Spleen (tissue), 11 donors: ENCODE measurements at regions not wholly inside any gene's neighbourhood (a gene's known extent, or its start where the extent isn't known, plus 50 kb on each side); places are given as distances from the start of the nearest gene placed in this dataset.

ENCODE experiments used
- DNase-seq: peaks from one replicate; pipeline ENCODE4 v3.0.0-alpha.2; 2020
- H3K27ac ChIP-seq, 8 donors: fragments of 200-600 bp; sonication (generic) in 7 of 8; 1 replicate in 4 of 8; 2 replicates in 4 of 8; pipeline versions ENCODE4 v1.5.0 to v1.8.0; 2016 to 2021; ENCODE audit warnings: inconsistent platforms in 4 of 8, mild to moderate bottlenecking in 4 of 8, moderate library complexity in 1 of 8
- H3K27me3 ChIP-seq, 7 donors: fragments of 200-600 bp; sonication (generic) in 6 of 7; replicated peaks in 1 of 7; 1 replicate in 4 of 7; 2 replicates in 3 of 7; pipeline versions ENCODE4 v1.5.0 to v1.8.0; 2016 to 2021; ENCODE audit warnings: inconsistent platforms in 3 of 7, mild to moderate bottlenecking in 1 of 7
- H3K36me3 ChIP-seq, 6 donors: fragments of 200-600 bp; sonication (generic) in 5 of 6; 1 replicate in 4 of 6; 2 replicates in 2 of 6; pipeline versions ENCODE4 v1.5.0 to v1.8.0; 2016 to 2021; ENCODE audit warnings: inconsistent platforms in 2 of 6
- H3K4me1 ChIP-seq, 6 donors: fragments of 200-600 bp; sonication (generic) in 5 of 6; 1 replicate in 3 of 6; 2 replicates in 3 of 6; pipeline versions ENCODE4 v1.5.0 to v1.8.0; 2016 to 2021; ENCODE audit warnings: inconsistent platforms in 3 of 6
- H3K4me3 ChIP-seq, 8 donors: fragments of 200-600 bp; sonication (generic) in 7 of 8; 1 replicate in 4 of 8; 2 replicates in 4 of 8; pipeline versions ENCODE4 v1.5.0 to v1.8.0; 2016 to 2021; ENCODE audit warnings: inconsistent platforms in 4 of 8, mild to moderate bottlenecking in 4 of 8, moderate library complexity in 2 of 8
- H3K9me3 ChIP-seq, 8 donors: fragments of 200-600 bp; sonication (generic) in 7 of 8; 1 replicate in 4 of 8; 2 replicates in 4 of 8; pipeline versions ENCODE4 v1.5.0 to v1.8.0; 2016 to 2021; ENCODE audit warnings: inconsistent platforms in 4 of 8
- POLR2A ChIP-seq, 3 donors: fragments of 450-650 bp; IDR thresholded peaks; one replicate each; pipeline ENCODE4 v1.5.1; 2017; ENCODE audit warnings: antibody characterized with exemption in 3 of 3, mild to moderate bottlenecking in 1 of 3
- POLR2AphosphoS5 ChIP-seq, 3 donors: sonication (generic); formaldehyde crosslinking; IDR thresholded peaks; one replicate each; pipeline ENCODE4 v1.5.1; 2017; ENCODE audit warnings: antibody characterized with exemption in 3 of 3
- WGBS, 5 donors: extraction: QIAGEN DNeasy Blood & Tissue Kit in 3 of 5; methylation state at CpG; one replicate each; pipeline versions ENCODE4 v1.1.5 to v1.1.7; 2013 to 2018; 5-methylcytosine and 5-hydroxymethylcytosine counted together
- intact Hi-C: fragments of 100-400 bp; cut with DNase I; formaldehyde crosslinking; loops from one replicate; pipeline ENCODE4 v1.15.0; 2023; ENCODE audit warnings: low total_unique reads
- TF ChIP-seq, protein P1 (sequence below), 11 experiments: fragments of 200-600 bp in 7 of 11; fragments of 450-650 bp in 4 of 11; sonication (generic) in 4 of 11; IDR thresholded peaks in 8 of 11; conservative IDR thresholded peaks in 3 of 11; 1 replicate in 7 of 11; 2 replicates in 4 of 11; pipeline versions ENCODE4 v1.4.0 to v1.8.0; 2016 to 2021; ENCODE audit warnings: antibody characterized with exemption in 11 of 11, inconsistent platforms in 4 of 11, mild to moderate bottlenecking in 1 of 11
- donor health status: healthy with polysubstance abuse.
- donor health status: DM: no; HTN: no; CAD: no; lungs with moderate emphysema.
- donor health status: DM: no; HTN: no; CAD: no.
- donor health status: Bipolar disorder and iron deficiency.
- donor health status: healthy.
- donor health status: DM: no; HTN: no; CAD: no.
- donor health status: DM: yes; HTN: yes; CAD: no.

DNA sequence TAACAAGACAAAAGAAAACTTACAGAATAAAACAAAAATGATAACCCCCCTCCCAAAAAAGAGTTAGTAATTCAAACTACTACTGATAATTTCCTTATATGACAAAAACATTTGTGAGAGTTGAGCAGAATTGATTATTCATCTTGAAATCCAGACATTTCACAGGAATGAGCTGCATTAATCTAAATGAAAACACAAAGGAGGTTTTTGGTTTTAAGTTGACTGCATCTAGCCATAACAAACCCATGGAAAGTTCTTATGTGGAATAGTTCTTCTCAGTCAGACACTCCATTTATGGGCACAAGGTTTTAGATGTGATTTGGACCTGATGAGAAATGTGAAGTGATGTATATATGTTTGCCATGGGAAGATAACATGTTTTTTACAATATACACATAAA, 95.4 kb downstream of the VCX2 start:
- Histone ChIP-seq H3K4me3 (no peak overlapping the region), H3K27me3 (no peaks in the 10 kb centered on the region)
- intact Hi-C loops, result no loop called here

DNA sequence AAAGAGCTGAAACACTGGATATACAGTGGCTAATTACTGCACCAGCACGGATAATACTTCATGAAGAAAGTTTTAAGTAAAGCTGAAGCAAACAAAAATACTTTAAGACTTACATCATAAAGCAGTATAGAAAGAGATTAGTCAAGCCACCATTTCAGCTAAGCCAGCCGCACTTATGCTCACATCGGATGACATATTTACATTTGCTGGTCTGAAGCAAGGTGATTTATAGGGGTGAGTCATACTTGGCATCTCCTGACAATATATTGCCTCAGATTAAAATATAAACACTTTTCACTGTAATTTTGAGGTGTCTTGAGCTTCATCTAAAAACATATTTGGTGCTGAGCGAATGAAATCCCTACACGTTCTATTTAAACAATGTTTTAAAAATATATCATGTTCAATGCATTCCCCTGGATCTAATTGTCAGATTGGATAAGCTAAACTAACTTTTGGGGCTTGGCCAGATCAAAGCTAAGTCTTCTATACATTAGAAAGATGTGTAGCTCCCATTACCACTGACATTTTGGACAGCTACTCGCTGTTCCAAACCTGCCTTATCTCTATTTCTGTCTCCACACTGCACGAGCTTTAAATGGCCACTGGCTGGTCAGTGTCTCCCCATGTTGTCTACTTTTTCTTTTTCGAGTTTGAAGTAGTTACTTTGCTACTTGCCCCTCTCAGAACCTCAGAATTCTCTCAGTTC, 103.2 kb downstream of the VCX2 start:
- H3K36me3 ChIP-seq, result no peaks in the 10 kb centered on the region
- DNase-seq, result no peak
- no peaks in the 10 kb centered on the region for H3K9me3 ChIP-seq
- TF ChIP-seq, protein P1, sequence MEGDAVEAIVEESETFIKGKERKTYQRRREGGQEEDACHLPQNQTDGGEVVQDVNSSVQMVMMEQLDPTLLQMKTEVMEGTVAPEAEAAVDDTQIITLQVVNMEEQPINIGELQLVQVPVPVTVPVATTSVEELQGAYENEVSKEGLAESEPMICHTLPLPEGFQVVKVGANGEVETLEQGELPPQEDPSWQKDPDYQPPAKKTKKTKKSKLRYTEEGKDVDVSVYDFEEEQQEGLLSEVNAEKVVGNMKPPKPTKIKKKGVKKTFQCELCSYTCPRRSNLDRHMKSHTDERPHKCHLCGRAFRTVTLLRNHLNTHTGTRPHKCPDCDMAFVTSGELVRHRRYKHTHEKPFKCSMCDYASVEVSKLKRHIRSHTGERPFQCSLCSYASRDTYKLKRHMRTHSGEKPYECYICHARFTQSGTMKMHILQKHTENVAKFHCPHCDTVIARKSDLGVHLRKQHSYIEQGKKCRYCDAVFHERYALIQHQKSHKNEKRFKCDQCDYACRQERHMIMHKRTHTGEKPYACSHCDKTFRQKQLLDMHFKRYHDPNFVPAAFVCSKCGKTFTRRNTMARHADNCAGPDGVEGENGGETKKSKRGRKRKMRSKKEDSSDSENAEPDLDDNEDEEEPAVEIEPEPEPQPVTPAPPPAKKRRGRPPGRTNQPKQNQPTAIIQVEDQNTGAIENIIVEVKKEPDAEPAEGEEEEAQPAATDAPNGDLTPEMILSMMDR (IDR thresholded peaks at IDR 0.05 in 8 of 11, conservative IDR thresholded peaks at IDR 0.05 in 3 of 11), result no peak
- no peak for TF ChIP-seq POLR2A (IDR thresholded peaks at IDR 0.05)
- TF ChIP-seq POLR2AphosphoS5 (IDR thresholded peaks at IDR 0.05), result no peak
- 72 to 85% (median 82%) methylated on average over 8 of the region's 8 CpGs for WGBS, 5 donors
- no peak overlapping the region for H3K4me3 ChIP-seq
- H3K27ac ChIP-seq, result no peak overlapping the region
- H3K4me1 ChIP-seq, result no peaks in the 10 kb centered on the region
- intact Hi-C loops, result no loop called here
- no peaks in the 10 kb centered on the region for H3K27me3 ChIP-seq

More for the DNA sequence above, 95.4 kb downstream of the VCX2 start:
- Histone ChIP-seq H3K4me1 (no peaks in the 10 kb centered on the region), H3K36me3 (no peaks in the 10 kb centered on the region), H3K27ac (no peak overlapping the region), H3K9me3 (no peaks in the 10 kb centered on the region)
- no peak for TF ChIP-seq POLR2A (IDR thresholded peaks at IDR 0.05)
- TF ChIP-seq POLR2AphosphoS5 (IDR thresholded peaks at IDR 0.05), result no peak
- TF ChIP-seq, protein P1 (IDR thresholded peaks at IDR 0.05 in 8 of 11, conservative IDR thresholded peaks at IDR 0.05 in 3 of 11), result no peak
- no peak for DNase-seq

DNA sequence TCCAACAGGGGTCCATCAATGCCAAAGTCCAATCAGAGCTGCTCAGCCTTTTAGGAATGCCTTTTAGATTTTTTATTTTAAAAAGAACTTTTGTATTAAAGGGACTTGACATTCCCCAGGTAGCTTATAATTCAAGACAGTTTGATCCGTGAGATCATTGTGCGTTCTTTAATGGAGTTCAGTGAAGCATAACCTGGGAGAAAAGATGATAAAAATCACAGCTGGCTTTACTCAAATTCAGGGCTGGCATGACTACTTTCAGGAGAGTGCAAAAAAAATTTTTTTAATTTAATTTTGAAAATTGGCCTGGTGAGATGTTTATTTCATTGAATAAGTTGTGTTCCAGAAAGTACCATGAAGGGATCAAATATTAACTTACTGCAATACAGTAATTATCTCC, 118.2 kb downstream of the VCX2 start:
- 89 to 97% (median 94%) methylated on average over 2 of the region's 2 CpGs for WGBS, 5 donors
- no peaks in the 10 kb centered on the region for H3K4me1 ChIP-seq
- no peak for TF ChIP-seq POLR2A (IDR thresholded peaks at IDR 0.05)
- no peak for TF ChIP-seq POLR2AphosphoS5 (IDR thresholded peaks at IDR 0.05)
- TF ChIP-seq, protein P1 (IDR thresholded peaks at IDR 0.05 in 8 of 11, conservative IDR thresholded peaks at IDR 0.05 in 3 of 11), result no peak

DNA sequence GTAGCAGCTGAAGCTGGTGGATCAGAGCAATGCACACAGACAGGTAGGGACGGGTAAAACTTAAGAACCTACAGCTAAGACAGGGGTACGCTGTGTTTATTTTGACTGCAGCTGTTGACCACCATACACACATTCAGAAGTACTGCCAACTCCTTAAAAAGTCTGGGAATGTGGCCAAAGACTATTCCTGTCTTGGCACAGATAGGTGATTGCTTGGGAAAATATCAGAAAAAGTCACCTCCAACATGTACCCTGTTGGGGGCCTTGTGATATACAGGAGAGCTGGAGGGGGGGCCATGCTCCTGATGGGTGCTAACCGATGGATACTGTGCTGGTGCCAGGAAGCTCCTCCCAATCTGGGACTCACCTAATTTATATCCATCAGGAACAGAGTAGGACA, 121.2 kb downstream of the VCX2 start:
- no peak for DNase-seq
- peaks cover 0 to 6% (median 0%) of the 10 kb centered on the region in 8 donors for H3K9me3 ChIP-seq
- no peak overlapping the region for H3K4me3 ChIP-seq
- WGBS, 5 donors, result 69 to 94% (median 81%) methylated on average over 3 of the region's 3 CpGs
- peaks cover 0 to under 1% (median 0%) of the 10 kb centered on the region in 7 donors for H3K27me3 ChIP-seq
- intact Hi-C loops, result no loop called here
- TF ChIP-seq, protein P1 (IDR thresholded peaks at IDR 0.05 in 8 of 11, conservative IDR thresholded peaks at IDR 0.05 in 3 of 11), result no peak
- TF ChIP-seq POLR2A (IDR thresholded peaks at IDR 0.05) (no peak), POLR2AphosphoS5 (IDR thresholded peaks at IDR 0.05) (no peak)
- H3K36me3 ChIP-seq, result no peaks in the 10 kb centered on the region
- H3K27ac ChIP-seq, result no peak overlapping the region
- no peaks in the 10 kb centered on the region for H3K4me1 ChIP-seq

More for the DNA sequence above, 118.2 kb downstream of the VCX2 start:
- H3K36me3 ChIP-seq, result no peaks in the 10 kb centered on the region
- no peak overlapping the region for H3K4me3 ChIP-seq
- H3K27ac ChIP-seq, result no peak overlapping the region
- H3K9me3 ChIP-seq, result no peaks in the 10 kb centered on the region
- intact Hi-C loops, result no loop called here
- DNase-seq, result no peak
- peaks cover 0 to 5% (median 0%) of the 10 kb centered on the region in 7 donors for H3K27me3 ChIP-seq
